Mesothelial cell of epicardium (in vitro differentiated cells): ENCODE measurements at regions not wholly inside any gene's neighbourhood (a gene's known extent, or its start where the extent isn't known, plus 50 kb on each side); places are given as distances from the start of the nearest gene placed in this dataset.

Source experiments
- DNase-seq, 2 experiments: peaks; one replicate each; pipeline ENCODE4 v3.0.0; 2021; ENCODE audit warnings: low spot score in 2 of 2; ENCODE audit not compliant: unreplicated experiment in 2 of 2
- H3K27ac Mint-ChIP-seq: 2 replicates; pipeline ENCODE4 v1.8.0; 2021; ENCODE audit warnings: mixed read lengths
- H3K27me3 Mint-ChIP-seq: 2 replicates; pipeline ENCODE4 v1.8.0; 2021; ENCODE audit warnings: low read depth, mixed read lengths
- H3K36me3 Mint-ChIP-seq: 2 replicates; pipeline ENCODE4 v1.8.0; 2021; ENCODE audit warnings: mixed read lengths
- H3K4me1 Mint-ChIP-seq: 2 replicates; pipeline ENCODE4 v1.8.0; 2021; ENCODE audit warnings: mixed read lengths
- H3K4me3 Mint-ChIP-seq: 2 replicates; pipeline ENCODE4 v1.8.0; 2021; ENCODE audit warnings: mild to moderate bottlenecking, moderate library complexity, mixed read lengths
- H3K9me3 Mint-ChIP-seq: 2 replicates; pipeline ENCODE4 v1.8.0; 2021; ENCODE audit warnings: mixed read lengths
- TF ChIP-seq, protein P1 (sequence below): fragments of 200-600 bp; sonication (generic); IDR thresholded peaks from one replicate; pipeline ENCODE4 v1.5.0; 2021; ENCODE audit warnings: antibody characterized with exemption; ENCODE audit not compliant: unreplicated experiment

DNA sequence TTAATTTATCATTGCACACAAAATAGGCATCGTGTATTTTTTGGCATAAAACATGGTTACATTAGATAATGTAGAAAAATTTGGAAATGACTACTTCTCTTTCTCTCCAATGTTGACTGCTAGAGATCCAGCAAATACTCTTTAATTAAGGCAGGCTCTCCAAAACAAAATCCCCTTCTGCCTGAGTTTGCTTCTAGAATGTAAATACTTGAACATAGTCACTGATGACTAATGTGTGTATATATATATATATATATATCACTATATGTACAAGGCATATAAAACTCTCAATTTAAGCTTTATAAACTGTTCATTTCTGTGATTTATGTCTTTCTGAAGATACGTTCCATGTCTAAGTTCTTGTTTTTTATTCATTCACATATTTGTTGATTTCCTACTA is 67.2 kb upstream of the CAMK2D start:
- Mint-ChIP-seq H3K9me3 (no peaks in the 10 kb centered on the region), H3K27me3 (no peaks in the 10 kb centered on the region), H3K4me3 (no peak overlapping the region), H3K27ac (no peak overlapping the region), H3K36me3 (no peaks in the 10 kb centered on the region), H3K4me1 (peaks cover 9% of the 10 kb centered on the region)
- DNase-seq, result no peak
- TF ChIP-seq, protein P1, sequence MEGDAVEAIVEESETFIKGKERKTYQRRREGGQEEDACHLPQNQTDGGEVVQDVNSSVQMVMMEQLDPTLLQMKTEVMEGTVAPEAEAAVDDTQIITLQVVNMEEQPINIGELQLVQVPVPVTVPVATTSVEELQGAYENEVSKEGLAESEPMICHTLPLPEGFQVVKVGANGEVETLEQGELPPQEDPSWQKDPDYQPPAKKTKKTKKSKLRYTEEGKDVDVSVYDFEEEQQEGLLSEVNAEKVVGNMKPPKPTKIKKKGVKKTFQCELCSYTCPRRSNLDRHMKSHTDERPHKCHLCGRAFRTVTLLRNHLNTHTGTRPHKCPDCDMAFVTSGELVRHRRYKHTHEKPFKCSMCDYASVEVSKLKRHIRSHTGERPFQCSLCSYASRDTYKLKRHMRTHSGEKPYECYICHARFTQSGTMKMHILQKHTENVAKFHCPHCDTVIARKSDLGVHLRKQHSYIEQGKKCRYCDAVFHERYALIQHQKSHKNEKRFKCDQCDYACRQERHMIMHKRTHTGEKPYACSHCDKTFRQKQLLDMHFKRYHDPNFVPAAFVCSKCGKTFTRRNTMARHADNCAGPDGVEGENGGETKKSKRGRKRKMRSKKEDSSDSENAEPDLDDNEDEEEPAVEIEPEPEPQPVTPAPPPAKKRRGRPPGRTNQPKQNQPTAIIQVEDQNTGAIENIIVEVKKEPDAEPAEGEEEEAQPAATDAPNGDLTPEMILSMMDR, result no peak

DNA sequence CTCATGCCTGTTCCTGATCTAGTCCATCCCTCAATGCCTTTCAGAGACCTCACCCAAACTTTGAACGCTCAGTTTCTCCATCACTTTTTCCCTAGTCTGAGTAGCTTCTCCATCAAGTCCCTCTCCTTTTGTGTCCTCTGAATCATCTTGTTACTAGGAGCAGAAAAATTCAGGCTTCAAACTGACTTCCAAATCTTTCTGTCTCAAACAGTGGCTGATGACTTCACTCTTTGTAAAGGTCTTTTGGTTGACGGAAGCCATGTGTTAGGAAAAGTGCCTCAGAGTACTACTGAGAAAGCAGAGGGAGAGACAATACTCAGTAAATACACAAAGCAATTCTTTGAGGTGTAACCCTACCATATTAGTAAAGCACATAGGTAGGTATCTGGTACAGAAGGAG is 65.7 kb upstream of the CAMK2D start:
- no peaks in the 10 kb centered on the region for H3K36me3 Mint-ChIP-seq
- H3K27me3 Mint-ChIP-seq, result no peaks in the 10 kb centered on the region

DNA sequence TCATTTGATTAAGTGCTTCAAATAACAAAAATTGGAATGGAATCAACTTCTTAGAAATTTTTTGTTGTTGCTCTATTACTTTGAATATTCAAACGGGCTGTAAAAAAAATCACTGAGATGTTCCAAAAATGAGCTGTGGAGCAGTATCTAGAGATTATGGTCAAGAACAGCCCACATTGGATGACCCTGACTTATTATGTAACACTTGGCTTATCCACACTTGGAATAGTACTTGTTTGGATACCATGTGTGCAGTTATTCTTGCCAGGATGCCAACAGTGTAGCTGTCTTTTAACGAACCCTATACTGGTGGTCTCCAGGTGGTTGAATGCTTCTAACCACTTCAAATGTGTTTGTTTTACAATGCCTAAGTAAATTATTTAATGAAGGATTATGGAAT is 64.9 kb upstream of the CAMK2D start:
- H3K27ac Mint-ChIP-seq, result no peak overlapping the region
- no peaks in the 10 kb centered on the region for H3K36me3 Mint-ChIP-seq

More for the DNA sequence above, 65.7 kb upstream of the CAMK2D start:
- H3K27ac Mint-ChIP-seq, result no peak overlapping the region
- DNase-seq, result no peak
- TF ChIP-seq, protein P1, result no peak
- peaks cover 15% of the 10 kb centered on the region for H3K4me1 Mint-ChIP-seq
- no peaks in the 10 kb centered on the region for H3K9me3 Mint-ChIP-seq
- H3K4me3 Mint-ChIP-seq, result no peak overlapping the region

DNA sequence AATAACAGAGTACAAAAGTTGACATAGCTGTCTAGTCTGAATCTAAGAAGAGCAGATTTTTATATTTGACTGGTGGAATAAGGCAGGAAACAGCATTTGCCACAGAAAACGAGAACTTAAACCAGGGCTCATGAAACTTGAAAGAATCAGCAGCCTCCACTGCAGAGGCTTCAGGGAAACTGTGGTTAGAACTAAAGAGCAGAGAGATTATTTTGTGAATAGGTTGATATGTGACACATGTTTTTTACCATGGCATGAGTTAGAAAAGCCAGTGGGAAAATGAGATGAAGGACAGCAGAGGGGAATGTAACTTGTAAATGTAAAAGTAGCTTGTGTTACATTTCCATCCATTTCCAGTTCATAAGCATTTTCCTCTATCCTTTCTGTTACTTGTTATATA is 63.7 kb upstream of the CAMK2D start:
- no peak overlapping the region for H3K27ac Mint-ChIP-seq
- no peak for DNase-seq
- H3K9me3 Mint-ChIP-seq, result no peaks in the 10 kb centered on the region
- no peaks in the 10 kb centered on the region for H3K36me3 Mint-ChIP-seq
- no peak overlapping the region for H3K4me3 Mint-ChIP-seq
- no peaks in the 10 kb centered on the region for H3K27me3 Mint-ChIP-seq
- peaks cover 24% of the 10 kb centered on the region for H3K4me1 Mint-ChIP-seq
- TF ChIP-seq, protein P1, result no peak

More for the DNA sequence above, 64.9 kb upstream of the CAMK2D start:
- DNase-seq, result no peak
- Mint-ChIP-seq H3K27me3 (no peaks in the 10 kb centered on the region), H3K9me3 (no peaks in the 10 kb centered on the region), H3K4me1 (peaks cover 22% of the 10 kb centered on the region), H3K4me3 (no peak overlapping the region)
- TF ChIP-seq, protein P1, result no peak

DNA sequence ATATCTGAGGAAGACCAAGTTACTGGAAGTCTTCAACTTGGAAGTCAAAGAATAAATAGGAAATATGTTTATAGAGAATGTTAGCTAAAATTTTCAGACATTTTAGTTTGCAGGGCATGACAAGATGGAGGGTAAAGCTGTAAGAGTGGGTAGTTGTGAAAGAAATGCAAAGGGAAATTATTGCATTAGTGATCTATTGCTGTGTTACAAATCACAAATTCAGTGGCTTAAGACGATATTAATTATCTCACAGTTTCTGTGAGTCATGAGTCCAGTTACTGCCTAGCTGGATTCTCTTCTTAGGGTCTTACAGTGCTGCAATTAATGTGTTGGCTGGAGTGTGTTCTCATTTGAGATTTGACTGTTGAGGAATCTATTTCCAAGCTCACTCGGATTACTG is 62.9 kb upstream of the CAMK2D start:
- TF ChIP-seq, protein P1, result no peak
- H3K27ac Mint-ChIP-seq, result no peak overlapping the region
- H3K9me3 Mint-ChIP-seq, result no peaks in the 10 kb centered on the region
- H3K27me3 Mint-ChIP-seq, result no peaks in the 10 kb centered on the region
- H3K36me3 Mint-ChIP-seq, result no peaks in the 10 kb centered on the region
- H3K4me3 Mint-ChIP-seq, result no peak overlapping the region
- no peak for DNase-seq
- H3K4me1 Mint-ChIP-seq, result peaks cover 24% of the 10 kb centered on the region

DNA sequence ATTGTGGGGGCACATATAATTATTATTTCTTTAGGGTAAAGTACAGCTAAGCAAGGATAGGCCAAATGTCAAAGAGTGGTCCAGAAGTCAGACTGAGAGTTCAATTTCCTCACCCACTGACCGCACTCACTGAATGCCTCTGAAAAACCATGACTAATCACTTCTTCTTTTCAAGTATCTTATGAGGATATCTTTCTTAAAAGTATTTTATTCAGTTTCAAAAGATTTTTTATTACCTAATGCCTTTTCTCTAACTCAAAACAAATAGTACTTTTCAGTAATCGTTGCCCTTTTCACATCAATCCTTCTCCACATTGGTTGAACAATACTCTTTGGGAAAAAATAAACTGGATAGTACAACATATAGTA is 61.7 kb upstream of the CAMK2D start:
- no peak overlapping the region for H3K4me3 Mint-ChIP-seq
- no peaks in the 10 kb centered on the region for H3K27me3 Mint-ChIP-seq
- TF ChIP-seq, protein P1, result no peak
- no peak for DNase-seq
- H3K4me1 Mint-ChIP-seq, result peaks cover 24% of the 10 kb centered on the region
- no peaks in the 10 kb centered on the region for H3K36me3 Mint-ChIP-seq
- no peak overlapping the region for H3K27ac Mint-ChIP-seq
- no peaks in the 10 kb centered on the region for H3K9me3 Mint-ChIP-seq
